ENCODE measurements at regions not wholly inside any gene's neighbourhood (a gene's known extent, or its start where the extent isn't known, plus 50 kb on each side); places are given as distances from the start of the nearest gene placed in this dataset.
"Not testable (repeated sequence)": the region's sequence is repeated elsewhere in the genome, so short reads cannot be mapped to it uniquely, and the experiment has no call there.

DNA sequence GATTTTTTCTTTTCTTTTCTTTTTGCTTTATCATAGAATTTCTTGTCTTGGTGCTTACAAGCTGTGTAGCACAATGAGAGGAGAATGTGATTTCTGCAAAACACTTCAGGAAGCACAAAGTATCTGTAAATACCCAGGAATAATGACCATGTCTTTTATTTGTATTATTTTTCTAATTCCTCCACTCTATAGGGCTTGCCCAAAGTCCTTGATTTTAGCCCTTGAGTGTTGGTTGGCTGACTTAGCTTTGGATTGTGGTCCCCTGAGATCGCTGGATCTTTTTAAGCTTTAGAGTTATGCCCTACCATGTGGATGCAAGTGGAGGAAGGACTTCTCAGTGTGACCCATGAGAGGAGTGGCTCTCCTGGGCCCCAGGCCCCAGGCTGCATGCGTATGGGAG lies 52.2 kb downstream of the HOXC4 start:
- not testable (repeated sequence) for H3K4me1 ChIP-seq (ENCODE audit: insufficient read depth); H3K4me3 ChIP-seq (ENCODE audit: low read depth, low read length); DNase-seq (ENCODE audit: extremely low spot score); H3K36me3 ChIP-seq (ENCODE audit: insufficient read depth); H3K27ac ChIP-seq (ENCODE audit: low read depth)
- WGBS = 32% methylated on average over 2 of the region's 2 CpGs

DNA sequence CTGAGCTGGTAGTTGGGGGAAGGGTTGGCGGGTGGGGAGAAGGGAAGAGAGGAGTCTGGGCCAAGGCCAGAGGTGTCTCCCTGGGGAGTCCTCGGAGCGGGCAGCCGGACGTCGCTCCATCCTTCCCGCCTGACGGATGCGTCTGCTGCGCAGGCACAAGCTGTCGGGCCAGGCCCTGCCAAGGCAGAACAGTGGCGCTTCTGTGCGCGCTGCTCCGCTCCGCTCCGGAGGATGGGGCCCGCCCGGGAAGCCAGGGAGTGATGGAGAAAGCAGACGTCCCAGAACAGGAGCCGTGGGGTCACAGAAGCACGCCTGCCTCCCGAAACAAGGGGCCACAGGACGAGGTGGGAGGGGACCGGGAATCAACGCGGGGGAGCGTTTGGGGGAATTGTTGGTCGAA lies 52.6 kb downstream of the HOXC4 start:
- not testable (repeated sequence) for H3K36me3 ChIP-seq (ENCODE audit: insufficient read depth); H3K4me3 ChIP-seq (ENCODE audit: low read depth, low read length); H3K27ac ChIP-seq (ENCODE audit: low read depth); DNase-seq (ENCODE audit: extremely low spot score); H3K4me1 ChIP-seq (ENCODE audit: insufficient read depth)
- 2% methylated on average over 29 of the region's 29 CpGs for WGBS

DNA sequence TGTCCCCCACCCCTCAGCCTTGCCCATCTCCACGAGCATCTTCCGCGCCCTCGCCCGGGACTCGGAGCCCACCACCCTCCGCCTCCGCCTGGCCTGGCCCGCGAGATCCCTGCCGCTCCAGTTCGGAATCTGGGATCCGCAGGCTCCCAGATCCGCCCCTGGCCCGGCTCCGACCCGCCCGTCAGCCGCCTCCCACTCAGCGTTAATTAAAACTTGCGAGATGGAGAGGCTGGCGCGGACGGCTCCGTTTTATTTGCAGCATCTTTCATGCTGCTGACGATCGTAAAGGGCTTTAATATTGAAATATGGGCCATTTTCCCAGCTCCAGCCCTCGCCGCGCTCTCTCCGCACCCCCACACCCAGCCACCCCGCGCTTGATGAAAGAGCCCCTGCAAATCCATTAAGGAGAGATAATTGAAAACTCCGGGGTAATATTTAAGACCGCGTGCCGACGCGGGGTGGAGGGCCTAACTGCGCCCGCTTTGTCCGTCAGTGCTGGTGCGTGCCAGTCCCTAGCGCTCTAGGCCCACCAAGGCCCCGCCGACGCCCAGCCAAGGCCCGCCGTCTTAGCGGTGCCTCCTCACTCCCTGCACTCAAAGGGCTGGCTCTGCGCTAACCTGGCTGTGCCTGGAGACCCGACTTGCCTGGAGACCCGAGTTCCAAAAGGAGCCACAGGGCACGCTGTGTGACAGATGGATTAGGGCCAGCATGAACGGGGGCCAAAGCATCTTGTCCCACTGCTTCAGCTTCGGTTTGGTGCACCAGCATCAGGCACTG lies 53.4 kb downstream of the HOXC4 start:
- H3K4me1 ChIP-seq (ENCODE audit: insufficient read depth); H3K36me3 ChIP-seq (ENCODE audit: insufficient read depth); DNase-seq (ENCODE audit: extremely low spot score); H3K4me3 ChIP-seq (ENCODE audit: low read depth, low read length); H3K27ac ChIP-seq (ENCODE audit: low read depth): not testable (repeated sequence)
- WGBS = 9% methylated on average over 56 of the region's 56 CpGs

GRCh38 chr12:54112336-54112735 lies 58.7 kb downstream of the HOXC4 start:
- WGBS = 51% methylated on average over 6 of the region's 6 CpGs
- H3K36me3 ChIP-seq (ENCODE audit: insufficient read depth); DNase-seq (ENCODE audit: extremely low spot score); H3K4me3 ChIP-seq (ENCODE audit: low read depth, low read length); H3K4me1 ChIP-seq (ENCODE audit: insufficient read depth); H3K27ac ChIP-seq (ENCODE audit: low read depth): not testable (repeated sequence)

DNA sequence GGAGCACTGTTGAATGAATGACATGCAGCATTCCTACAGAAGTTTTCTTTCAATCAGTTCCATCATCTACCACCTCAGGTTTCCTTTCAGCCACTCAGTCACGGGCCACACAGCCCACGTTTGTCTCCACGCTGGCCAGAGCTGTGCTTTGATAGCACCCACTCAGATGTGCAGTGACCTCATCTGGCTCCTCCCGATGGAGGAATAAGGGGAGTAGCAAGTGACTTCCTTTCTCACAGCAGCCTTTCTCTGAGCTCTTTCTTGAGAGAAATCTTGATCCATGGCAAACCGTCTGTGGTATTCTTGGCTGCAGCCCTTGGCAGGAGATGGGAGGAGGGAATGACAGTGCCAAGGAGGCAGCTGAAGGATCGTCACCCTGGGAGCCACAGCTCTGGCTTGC lies 62.4 kb downstream of the HOXC4 start:
- 8% methylated on average over 6 of the region's 6 CpGs for WGBS
- not testable (repeated sequence) for H3K27ac ChIP-seq (ENCODE audit: low read depth); DNase-seq (ENCODE audit: extremely low spot score); H3K4me1 ChIP-seq (ENCODE audit: insufficient read depth); H3K4me3 ChIP-seq (ENCODE audit: low read depth, low read length); H3K36me3 ChIP-seq (ENCODE audit: insufficient read depth)

DNA sequence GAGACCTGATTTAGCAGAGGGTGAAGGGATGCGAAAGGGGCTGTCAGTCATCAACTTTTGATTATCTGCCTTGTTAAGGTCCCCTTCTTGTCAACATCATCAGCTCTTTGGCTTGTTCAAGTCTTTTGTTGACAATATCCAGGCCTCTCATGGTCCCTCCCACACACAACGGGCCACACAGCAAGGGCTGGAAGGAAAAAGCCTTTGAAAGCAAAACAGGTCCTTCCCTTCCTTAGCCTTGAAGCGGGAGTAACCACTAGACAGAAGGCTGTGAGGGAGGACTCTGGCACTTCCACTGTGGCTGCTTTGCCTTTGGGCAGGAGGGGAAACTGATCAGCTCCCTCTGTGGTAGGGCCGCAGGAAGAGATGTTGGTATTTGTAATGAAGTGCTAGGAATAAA lies 63.8 kb downstream of the HOXC4 start:
- H3K36me3 ChIP-seq (ENCODE audit: insufficient read depth); H3K27ac ChIP-seq (ENCODE audit: low read depth); H3K4me1 ChIP-seq (ENCODE audit: insufficient read depth); H3K4me3 ChIP-seq (ENCODE audit: low read depth, low read length); DNase-seq (ENCODE audit: extremely low spot score): not testable (repeated sequence)
- 61% methylated on average over 4 of the region's 4 CpGs for WGBS

- DNase-seq (ENCODE audit: extremely low spot score); H3K36me3 ChIP-seq (ENCODE audit: insufficient read depth); H3K27ac ChIP-seq (ENCODE audit: low read depth); H3K4me3 ChIP-seq (ENCODE audit: low read depth, low read length); H3K4me1 ChIP-seq (ENCODE audit: insufficient read depth): not testable (repeated sequence)
- WGBS = 94% methylated on average over 1 of the region's 1 CpG
These were observed 65.4 kb downstream of the HOXC4 start for GRCh38 chr12:54119082-54119481.

DNA sequence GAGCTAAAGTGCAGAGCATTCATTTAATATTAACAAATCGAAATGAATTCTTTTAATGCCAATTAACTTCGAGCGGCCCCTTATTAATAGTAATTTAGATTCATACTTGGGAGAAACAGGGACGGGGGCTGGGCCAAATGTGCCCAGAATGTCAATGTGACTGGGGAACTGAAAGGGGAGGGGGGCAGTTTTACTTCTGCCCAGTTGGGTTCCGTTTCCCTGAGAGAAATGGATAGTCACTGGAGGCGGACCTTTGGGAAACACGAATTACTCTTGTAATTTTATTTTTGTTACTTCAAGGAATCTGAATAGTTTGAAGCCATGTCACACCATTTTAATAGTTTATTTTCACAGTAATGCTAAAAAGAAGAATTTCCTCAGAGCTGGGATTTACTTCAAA lies 64.8 kb downstream of the SMUG1 start:
- not testable (repeated sequence) for H3K27ac ChIP-seq (ENCODE audit: low read depth); H3K4me1 ChIP-seq (ENCODE audit: insufficient read depth); H3K36me3 ChIP-seq (ENCODE audit: insufficient read depth); DNase-seq (ENCODE audit: extremely low spot score); H3K4me3 ChIP-seq (ENCODE audit: low read depth, low read length)
- 25% methylated on average over 7 of the region's 7 CpGs for WGBS

DNA sequence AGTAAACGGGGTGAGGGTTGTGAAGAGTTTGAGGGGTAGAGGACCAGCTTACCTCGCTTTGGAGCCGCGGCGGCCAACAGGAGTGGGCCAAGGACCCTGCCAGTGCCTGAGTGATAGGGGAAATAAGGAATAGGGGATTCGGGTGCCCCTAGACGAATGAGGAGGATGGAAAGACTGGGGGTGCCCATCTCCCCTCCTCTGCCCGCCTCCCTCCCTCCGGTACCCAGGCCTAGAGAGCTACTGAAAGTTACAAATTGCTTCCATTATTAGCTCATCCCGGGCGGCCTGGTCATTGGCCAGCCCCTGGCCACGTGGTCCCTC lies 63.1 kb downstream of the SMUG1 start:
- 11% methylated on average over 10 of the region's 12 CpGs for WGBS
- not testable (repeated sequence) for H3K4me1 ChIP-seq (ENCODE audit: insufficient read depth); H3K4me3 ChIP-seq (ENCODE audit: low read depth, low read length); H3K36me3 ChIP-seq (ENCODE audit: insufficient read depth); H3K27ac ChIP-seq (ENCODE audit: low read depth); DNase-seq (ENCODE audit: extremely low spot score)

GRCh38 chr12:54126029-54126695 lies 62.6 kb downstream of the SMUG1 start:
- H3K4me3 ChIP-seq (ENCODE audit: low read depth, low read length) = peak overlapping the region; percentile 24
- no peak for DNase-seq (ENCODE audit: extremely low spot score)
- H3K36me3 ChIP-seq (ENCODE audit: insufficient read depth) = no peaks in the 10 kb centered on the region
- peaks cover 2% of the 10 kb centered on the region for H3K4me1 ChIP-seq (ENCODE audit: insufficient read depth)
- WGBS = 3% methylated on average over 46 of the region's 46 CpGs
- H3K27ac ChIP-seq (ENCODE audit: low read depth) = no peak overlapping the region

GRCh38 chr12:54126696-54127537 lies 61.9 kb downstream of the SMUG1 start:
- WGBS = 12% methylated on average over 31 of the region's 31 CpGs
- Histone ChIP-seq H3K36me3 (ENCODE audit: insufficient read depth) (no peaks in the 10 kb centered on the region), H3K4me3 (ENCODE audit: low read depth, low read length) (peak overlapping the region; percentile 24), H3K4me1 (ENCODE audit: insufficient read depth) (peaks cover 2% of the 10 kb centered on the region), H3K27ac (ENCODE audit: low read depth) (no peak overlapping the region)
- no peak for DNase-seq (ENCODE audit: extremely low spot score)

GRCh38 chr12:54127538-54128259 lies 61.1 kb downstream of the SMUG1 start:
- no peaks in the 10 kb centered on the region for H3K36me3 ChIP-seq (ENCODE audit: insufficient read depth)
- WGBS = 78% methylated on average over 19 of the region's 19 CpGs
- DNase-seq (ENCODE audit: extremely low spot score) = no peak
- peaks cover 2% of the 10 kb centered on the region for H3K4me1 ChIP-seq (ENCODE audit: insufficient read depth)
- no peak overlapping the region for H3K4me3 ChIP-seq (ENCODE audit: low read depth, low read length)
- no peak overlapping the region for H3K27ac ChIP-seq (ENCODE audit: low read depth)

GRCh38 chr12:54128416-54128815 lies 60.4 kb downstream of the SMUG1 start:
- no peaks in the 10 kb centered on the region for H3K36me3 ChIP-seq (ENCODE audit: insufficient read depth)
- no peak overlapping the region for H3K27ac ChIP-seq (ENCODE audit: low read depth)
- H3K4me1 ChIP-seq (ENCODE audit: insufficient read depth) = peaks cover 2% of the 10 kb centered on the region
- no peak for DNase-seq (ENCODE audit: extremely low spot score)
- 76% methylated on average over 3 of the region's 3 CpGs for WGBS
- no peak overlapping the region for H3K4me3 ChIP-seq (ENCODE audit: low read depth, low read length)

All from urinary bladder (tissue), 3 donors.